ENCODE measurements at regions not wholly inside any gene's neighbourhood (a gene's known extent, or its start where the extent isn't known, plus 50 kb on each side); places are given as distances from the start of the nearest gene placed in this dataset.

DNA sequence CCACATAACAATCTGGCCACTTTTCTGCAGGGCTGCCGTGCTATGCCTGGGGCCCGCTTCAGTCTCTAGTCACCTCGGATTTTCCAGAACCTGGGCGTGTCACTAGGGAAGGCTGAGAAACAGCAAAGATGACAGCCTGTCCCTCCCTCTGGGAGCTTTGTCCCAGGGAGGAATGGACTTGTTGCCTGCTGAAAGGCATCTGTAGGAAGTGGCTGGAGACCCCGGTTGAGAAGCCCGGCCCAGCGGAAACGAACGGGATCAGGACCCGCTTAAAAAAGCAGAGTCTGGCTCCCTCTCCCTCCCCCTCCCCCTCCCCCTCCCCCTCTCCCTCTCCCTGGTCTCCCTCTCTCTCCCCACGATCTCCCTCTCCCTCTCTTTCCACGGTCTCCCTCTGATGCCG lies 149.5 kb upstream of the ZNF516 start:
- Histone ChIP-seq H2BK5ac (ENCODE audit: low read depth, low read length, poor library complexity, severe bottlenecking) (no peak overlapping the region), H3K14ac (replicated peaks; ENCODE audit: low read depth, low read length) (no peak overlapping the region), H3K36me3 (ENCODE audit: control insufficient read depth, insufficient read depth, low read length) (no peaks in the 10 kb centered on the region), H4K91ac (ENCODE audit: insufficient read depth, low read depth, low read length) (no peak overlapping the region), H2BK15ac (ENCODE audit: low read depth, low read length) (no peak overlapping the region), H2AK9ac (replicated peaks; ENCODE audit: low read depth, low read length, poor library complexity) (no peak overlapping the region), H3K56ac (ENCODE audit: extremely low read depth, insufficient read depth, low read length) (no peak overlapping the region), H2BK20ac (ENCODE audit: low read depth, low read length) (no peak overlapping the region), H3K4me3 (ENCODE audit: insufficient read depth, low read depth, low read length) (no peak overlapping the region), H3K79me1 (ENCODE audit: low read depth in 1 of 2, low read length in 2 of 2) (no peaks in the 10 kb centered on the region), H3K9me1 (ENCODE audit: insufficient read depth, low read length) (no peaks in the 10 kb centered on the region), H3K27me3 (ENCODE audit: control insufficient read depth, insufficient read depth, low read length) (peaks cover 11% of the 10 kb centered on the region; the same call in 1 of the 2 replicates), H3K27ac (ENCODE audit: insufficient read depth, low read length) (no peak overlapping the region), H3K18ac (ENCODE audit: low read depth, low read length) (no peak overlapping the region), H4K8ac (ENCODE audit: low read depth in 2 of 2, low read length in 2 of 2) (no peak overlapping the region), H2BK120ac (ENCODE audit: low read depth, low read length) (no peak overlapping the region), H3K4me2 (ENCODE audit: low read depth, low read length) (no peak overlapping the region), H3K9ac (ENCODE audit: low read depth, low read length) (no peak overlapping the region), H2AFZ (replicated peaks; ENCODE audit: low read length, poor library complexity) (no peak overlapping the region), H3K4ac (ENCODE audit: low read depth, low read length) (no peak overlapping the region), H2AK5ac (ENCODE audit: low read depth, low read length) (no peak overlapping the region), H3K23ac (ENCODE audit: low read depth, low read length) (no peak overlapping the region), H3K4me1 (ENCODE audit: control insufficient read depth, insufficient read depth, low read length) (no peaks in the 10 kb centered on the region), H3K9me3 (ENCODE audit: control insufficient read depth, insufficient read depth, low read length) (peaks cover 2% of the 10 kb centered on the region; the same call in 1 of the 2 replicates), H4K5ac (ENCODE audit: low read depth, low read length) (no peak overlapping the region), H4K20me1 (ENCODE audit: insufficient read depth, low read length) (no peaks in the 10 kb centered on the region)
- intact Hi-C loops (cut with micrococcal nuclease) (no loop called here), in situ Hi-C loops (cut with MboI; ENCODE audit: low sequenced_read_pairs) (no loop called here), dilution Hi-C loops (cut with HindIII; ENCODE audit: low sequenced_read_pairs, unreplicated experiment) (no loop called here)
- 96% methylated on average over 4 of the region's 13 CpGs; no CpG with 5 or more reads in 1 of the 2 experiments for WGBS, 2 experiments (ENCODE audit: extremely low coverage in 2 of 2, insufficient read length in 1 of 2)
- POLR2A ChIA-PET (ENCODE audit: unreplicated experiment), result no interaction called here
- CTCF ChIA-PET, result no interaction called here
- no peak for ATAC-seq (ENCODE audit: low read depth)
- DNase-seq, result no peak
- no peak for TF ChIP-seq CHD1 (IDR thresholded peaks at IDR 0.05; ENCODE audit: low read depth, low read length)
- TF ChIP-seq MXI1 (IDR thresholded peaks at IDR 0.05; ENCODE audit: borderline replicate concordance, low read depth, low read length), result no peak
- no peak for TF ChIP-seq BHLHE40 (IDR thresholded peaks at IDR 0.05; ENCODE audit: low read depth, low read length)
- TF ChIP-seq, protein P1, sequence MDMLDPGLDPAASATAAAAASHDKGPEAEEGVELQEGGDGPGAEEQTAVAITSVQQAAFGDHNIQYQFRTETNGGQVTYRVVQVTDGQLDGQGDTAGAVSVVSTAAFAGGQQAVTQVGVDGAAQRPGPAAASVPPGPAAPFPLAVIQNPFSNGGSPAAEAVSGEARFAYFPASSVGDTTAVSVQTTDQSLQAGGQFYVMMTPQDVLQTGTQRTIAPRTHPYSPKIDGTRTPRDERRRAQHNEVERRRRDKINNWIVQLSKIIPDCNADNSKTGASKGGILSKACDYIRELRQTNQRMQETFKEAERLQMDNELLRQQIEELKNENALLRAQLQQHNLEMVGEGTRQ (IDR thresholded peaks at IDR 0.05; ENCODE audit: low read depth, low read length), result no peak
- no peak for TF ChIP-seq FOS (IDR thresholded peaks at IDR 0.05; ENCODE audit: low read depth, low read length)
- no peak for TF ChIP-seq RCOR1 (IDR thresholded peaks at IDR 0.05; ENCODE audit: insufficient replicate concordance, low read length)
- no peak for TF ChIP-seq POLR2A (IDR thresholded peaks at IDR 0.05; ENCODE audit: low read depth, low read length)
- no peak for TF ChIP-seq RFX5 (IDR thresholded peaks at IDR 0.05; ENCODE audit: low read depth, low read length)
- TF ChIP-seq RAD21 (IDR thresholded peaks at IDR 0.05; ENCODE audit: low read length), result no peak
- TF ChIP-seq CEBPB (IDR thresholded peaks at IDR 0.05; ENCODE audit: low read depth, low read length), result no peak
- TF ChIP-seq MAZ (IDR thresholded peaks at IDR 0.05; ENCODE audit: borderline replicate concordance, low read depth, low read length), result no peak
- no peak for TF ChIP-seq NFE2L2 (IDR thresholded peaks at IDR 0.05; ENCODE audit: low read depth, low read length)
- TF ChIP-seq MAFK (IDR thresholded peaks at IDR 0.05; ENCODE audit: low read depth, low read length), result no peak
- TF ChIP-seq, protein P2, sequence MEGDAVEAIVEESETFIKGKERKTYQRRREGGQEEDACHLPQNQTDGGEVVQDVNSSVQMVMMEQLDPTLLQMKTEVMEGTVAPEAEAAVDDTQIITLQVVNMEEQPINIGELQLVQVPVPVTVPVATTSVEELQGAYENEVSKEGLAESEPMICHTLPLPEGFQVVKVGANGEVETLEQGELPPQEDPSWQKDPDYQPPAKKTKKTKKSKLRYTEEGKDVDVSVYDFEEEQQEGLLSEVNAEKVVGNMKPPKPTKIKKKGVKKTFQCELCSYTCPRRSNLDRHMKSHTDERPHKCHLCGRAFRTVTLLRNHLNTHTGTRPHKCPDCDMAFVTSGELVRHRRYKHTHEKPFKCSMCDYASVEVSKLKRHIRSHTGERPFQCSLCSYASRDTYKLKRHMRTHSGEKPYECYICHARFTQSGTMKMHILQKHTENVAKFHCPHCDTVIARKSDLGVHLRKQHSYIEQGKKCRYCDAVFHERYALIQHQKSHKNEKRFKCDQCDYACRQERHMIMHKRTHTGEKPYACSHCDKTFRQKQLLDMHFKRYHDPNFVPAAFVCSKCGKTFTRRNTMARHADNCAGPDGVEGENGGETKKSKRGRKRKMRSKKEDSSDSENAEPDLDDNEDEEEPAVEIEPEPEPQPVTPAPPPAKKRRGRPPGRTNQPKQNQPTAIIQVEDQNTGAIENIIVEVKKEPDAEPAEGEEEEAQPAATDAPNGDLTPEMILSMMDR (conservative IDR thresholded peaks at IDR 0.05; ENCODE audit: low read depth, low read length), result no peak
- TF ChIP-seq, protein P3, sequence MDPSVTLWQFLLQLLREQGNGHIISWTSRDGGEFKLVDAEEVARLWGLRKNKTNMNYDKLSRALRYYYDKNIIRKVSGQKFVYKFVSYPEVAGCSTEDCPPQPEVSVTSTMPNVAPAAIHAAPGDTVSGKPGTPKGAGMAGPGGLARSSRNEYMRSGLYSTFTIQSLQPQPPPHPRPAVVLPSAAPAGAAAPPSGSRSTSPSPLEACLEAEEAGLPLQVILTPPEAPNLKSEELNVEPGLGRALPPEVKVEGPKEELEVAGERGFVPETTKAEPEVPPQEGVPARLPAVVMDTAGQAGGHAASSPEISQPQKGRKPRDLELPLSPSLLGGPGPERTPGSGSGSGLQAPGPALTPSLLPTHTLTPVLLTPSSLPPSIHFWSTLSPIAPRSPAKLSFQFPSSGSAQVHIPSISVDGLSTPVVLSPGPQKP (IDR thresholded peaks at IDR 0.05; ENCODE audit: borderline replicate concordance, low read depth, low read length), result no peak
- no peak for TF ChIP-seq SMC3 (IDR thresholded peaks at IDR 0.05; ENCODE audit: low read depth, low read length)
- no TSS peak for BruUV-seq (replicated peaks)

Data from IMR-90 (cell line).